Ammon's horn (tissue), 1 donor: ENCODE measurements at regions not wholly inside any gene's neighbourhood (a gene's known extent, or its start where the extent isn't known, plus 50 kb on each side); places are given as distances from the start of the nearest gene placed in this dataset.
A peak's percentile ranks its signal among the peaks of the same experiment; 100 is the strongest.
"Not testable (repeated sequence)": the region's sequence is repeated elsewhere in the genome, so short reads cannot be mapped to it uniquely, and the experiment has no call there.

ENCODE experiments used
- DNase-seq: peaks from one replicate; pipeline ENCODE4 v3.0.0-alpha.2; 2016; ENCODE audit warnings: low spot score

DNA sequence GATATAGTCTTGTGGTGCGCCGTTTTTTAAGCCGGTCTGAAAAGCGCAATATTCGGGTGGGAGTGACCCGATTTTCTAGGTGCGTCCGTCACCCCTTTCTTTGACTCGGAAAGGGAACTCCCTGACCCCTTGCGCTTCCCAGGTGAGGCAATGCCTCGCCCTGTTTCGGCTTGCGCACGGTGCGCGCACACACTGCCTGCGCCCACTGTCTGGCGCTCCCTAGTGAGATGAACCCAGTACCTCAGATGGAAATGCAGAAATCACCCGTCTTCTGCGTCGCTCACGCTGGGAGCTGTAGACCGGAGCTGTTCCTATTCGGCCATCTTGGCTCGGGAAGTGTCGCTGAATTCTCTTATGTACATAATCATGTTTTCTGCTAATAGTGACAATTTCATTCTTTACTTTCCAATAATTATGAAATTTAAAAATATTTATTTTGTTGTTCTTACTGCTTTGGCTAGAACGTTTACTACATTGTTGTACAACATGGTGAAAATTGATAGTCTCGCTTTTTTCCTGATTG lies 61.2 kb upstream of the MINDY3 start:
- not testable (repeated sequence) for DNase-seq

DNA sequence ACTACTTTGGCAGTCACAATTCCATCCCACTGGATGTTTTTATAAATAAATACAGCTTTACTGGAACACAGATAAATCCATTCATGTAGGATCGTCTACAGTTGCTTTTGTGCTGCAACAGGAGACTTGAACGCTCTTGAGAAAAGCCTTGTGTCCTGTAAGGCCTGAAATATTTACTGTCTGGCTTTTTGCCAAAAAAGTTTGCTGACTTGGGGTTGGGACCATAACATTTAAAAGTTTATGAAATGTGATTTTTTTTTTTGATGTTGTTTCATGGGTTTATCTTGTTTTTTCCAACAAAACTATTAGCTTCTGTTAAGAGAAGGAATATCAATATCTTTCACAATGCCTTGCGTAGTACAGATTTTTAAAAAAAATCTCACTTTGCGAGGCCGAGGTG lies 71.1 kb upstream of the MINDY3 start:
- no peak for DNase-seq

DNA sequence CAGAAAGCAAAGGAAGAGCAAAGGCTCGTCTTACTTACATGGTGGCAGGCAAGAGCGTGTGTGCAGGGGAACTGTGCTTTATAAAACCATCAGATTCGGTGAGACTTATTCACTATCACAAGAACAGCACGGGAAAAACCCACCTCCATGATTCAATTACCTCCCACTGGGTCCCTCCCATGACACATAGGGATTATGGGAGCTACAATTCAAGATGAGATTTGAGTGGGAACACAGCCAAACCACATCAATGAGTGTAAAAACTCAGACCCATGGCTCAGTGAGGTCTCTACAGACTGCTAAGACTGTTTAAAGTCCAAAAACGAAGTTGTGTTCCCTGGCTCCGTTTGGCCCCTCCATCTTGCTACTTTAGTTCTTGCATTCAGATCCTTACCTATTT lies 79.2 kb upstream of the MINDY3 start:
- not testable (repeated sequence) for DNase-seq

DNA sequence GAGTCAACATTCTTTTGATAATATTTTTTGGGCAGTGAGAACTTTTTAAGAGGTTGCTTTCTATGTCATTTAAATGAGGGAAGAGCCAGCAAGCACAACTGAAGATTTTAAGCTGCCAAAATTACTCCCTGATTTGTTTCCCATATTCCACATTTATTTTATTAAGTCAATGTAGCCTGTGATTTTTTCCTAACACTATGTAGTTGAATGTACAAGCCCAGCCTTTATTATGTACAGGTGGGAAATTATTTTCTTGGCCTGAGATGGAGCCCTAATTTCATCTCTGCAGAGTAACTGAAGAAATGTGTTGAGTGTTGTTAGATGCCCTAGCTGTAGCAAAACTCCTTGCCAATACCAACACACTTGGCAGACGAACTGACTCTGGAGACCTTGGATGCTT lies 83.1 kb upstream of the MINDY3 start:
- no peak for DNase-seq

DNA sequence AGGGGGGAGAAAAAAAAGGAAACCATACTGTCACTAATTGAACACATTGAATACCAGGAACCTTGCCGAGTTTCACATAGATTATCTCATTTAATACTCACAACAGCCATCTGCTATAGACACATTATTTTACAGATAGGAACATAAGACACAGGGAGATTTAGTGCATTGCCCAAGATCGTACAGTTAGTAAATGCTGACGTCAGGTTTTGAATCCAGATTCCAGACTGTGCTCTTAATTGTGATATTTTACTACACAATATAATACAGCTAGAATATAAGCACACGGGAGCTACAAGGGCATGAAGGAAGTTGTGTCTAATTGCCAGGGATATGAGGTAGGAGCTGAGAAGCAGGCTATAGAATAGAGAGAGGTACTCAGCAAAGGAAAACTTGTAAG lies 93.9 kb upstream of the MINDY3 start:
- DNase-seq = no peak

DNA sequence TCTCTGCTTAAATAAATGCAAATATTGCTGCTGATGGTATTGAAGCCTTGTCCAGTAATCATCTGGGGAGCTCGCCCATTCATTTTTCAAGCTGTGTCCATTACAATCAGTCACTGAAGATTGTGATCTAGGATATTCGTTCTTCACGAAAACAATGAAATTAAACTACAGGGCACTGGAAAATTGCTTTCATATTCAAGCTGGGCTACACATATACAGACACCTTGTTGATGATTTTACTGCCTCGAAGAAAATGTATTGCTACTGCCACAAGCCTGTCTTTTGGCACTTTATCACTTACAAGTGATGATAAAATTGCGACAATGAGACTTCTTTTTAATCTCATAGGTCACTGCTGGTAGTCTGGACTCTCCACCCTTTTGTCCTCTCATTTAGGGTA lies 100.0 kb upstream of the MINDY3 start:
- no peak for DNase-seq

DNA sequence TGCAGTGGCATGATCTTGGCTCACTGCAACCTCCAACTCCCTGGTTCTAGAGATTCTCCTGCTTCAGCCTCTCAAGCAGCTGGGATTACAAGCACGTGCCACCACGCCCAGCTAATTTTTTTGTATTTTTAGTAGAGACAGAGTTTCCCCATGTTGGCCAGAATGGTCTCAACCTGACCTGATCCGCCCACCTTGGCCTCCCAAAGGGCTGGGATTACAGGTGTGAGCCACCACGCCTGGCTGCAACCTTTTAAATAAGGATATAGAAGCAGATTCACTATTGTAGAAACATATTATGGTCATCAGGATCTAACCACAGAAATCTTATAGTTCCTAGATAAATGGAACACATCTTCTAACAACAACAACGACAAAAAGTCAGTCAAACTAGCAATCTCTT lies 112.4 kb upstream of the MINDY3 start:
- not testable (repeated sequence) for DNase-seq

DNA sequence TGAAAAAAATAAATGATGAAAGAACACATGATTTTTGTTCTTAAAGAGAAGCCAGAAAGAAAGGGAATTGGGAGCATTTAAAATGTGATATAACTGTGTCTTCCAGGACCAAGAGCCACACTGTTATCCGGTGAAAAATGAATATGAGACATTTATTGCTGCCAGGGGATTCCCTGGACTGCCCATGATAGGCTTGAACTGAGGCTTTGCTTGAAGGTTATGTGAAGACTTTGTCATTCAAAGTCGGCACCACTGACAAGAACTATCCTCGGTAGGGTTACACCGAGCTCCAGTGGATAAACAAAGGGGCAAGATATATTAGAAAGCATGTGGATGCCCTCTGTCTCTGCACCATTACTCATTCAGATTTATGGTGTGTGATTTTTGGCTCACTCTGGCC lies 125.4 kb upstream of the MINDY3 start:
- DNase-seq = no peak

DNA sequence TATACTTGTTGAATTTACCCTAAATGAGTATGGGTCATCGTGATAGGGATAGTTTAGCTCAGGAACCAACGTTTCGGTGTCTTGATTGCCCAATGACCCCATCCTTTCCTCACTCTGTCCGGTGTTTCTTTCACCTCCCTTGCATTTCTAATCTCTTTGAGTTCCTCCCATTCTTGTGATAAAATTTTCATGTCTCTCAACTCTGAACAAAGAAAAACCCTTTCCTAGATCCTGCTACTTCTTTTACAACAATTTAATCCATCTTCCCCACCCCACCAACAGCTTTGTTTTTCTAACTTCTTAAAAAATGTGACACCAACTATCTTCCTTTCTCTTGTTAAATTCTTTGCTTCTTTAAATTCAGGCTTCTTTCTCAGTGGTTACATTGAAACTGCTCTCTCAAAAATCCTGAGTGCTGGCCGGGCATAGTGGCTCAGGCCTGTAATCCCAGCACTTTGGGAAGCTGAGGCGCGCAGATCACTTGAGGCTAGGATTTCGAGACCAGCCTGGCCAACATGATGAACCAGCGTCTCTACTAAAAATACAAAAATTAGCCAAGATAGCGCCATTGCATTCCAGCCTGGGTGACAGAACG lies 130.3 kb upstream of the MINDY3 start:
- no peak for DNase-seq

DNA sequence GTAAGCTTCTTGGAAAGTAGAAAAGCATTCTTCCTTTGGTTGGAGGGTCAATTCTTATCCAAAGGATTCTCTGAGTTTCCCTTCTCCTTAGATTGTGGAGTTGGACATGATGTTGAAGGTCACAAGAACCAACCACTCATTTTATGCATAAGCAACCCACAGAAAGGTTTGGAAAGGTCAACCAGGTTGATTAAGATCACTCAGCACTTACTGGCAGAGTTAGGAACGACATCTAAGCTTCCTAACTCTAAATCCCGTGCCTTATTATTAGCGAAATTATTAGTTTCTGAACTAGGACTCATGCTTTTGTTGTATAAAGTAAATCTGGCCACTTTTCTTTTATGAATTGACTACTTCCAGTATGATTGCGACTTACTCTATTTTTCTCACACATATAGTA lies 137.0 kb upstream of the MINDY3 start:
- DNase-seq = no peak

DNA sequence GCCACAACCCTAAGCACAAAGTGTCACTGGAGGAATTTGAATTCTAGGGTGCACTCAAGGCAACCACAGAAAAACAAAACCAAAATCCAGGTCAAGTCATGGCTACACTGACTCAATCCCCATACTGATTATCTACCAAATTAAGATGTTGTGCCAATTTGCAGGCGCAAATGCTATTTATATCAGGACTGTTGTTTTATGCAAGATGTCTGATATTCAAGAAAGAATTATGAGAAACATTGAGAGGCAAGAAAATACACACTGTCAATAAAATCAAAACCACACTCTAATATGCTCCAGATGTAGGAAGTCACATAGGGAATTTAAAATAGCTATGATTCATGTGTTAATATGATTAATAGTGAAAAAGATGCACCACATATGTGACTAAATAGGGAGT lies 141.3 kb upstream of the MINDY3 start:
- no peak for DNase-seq

DNA sequence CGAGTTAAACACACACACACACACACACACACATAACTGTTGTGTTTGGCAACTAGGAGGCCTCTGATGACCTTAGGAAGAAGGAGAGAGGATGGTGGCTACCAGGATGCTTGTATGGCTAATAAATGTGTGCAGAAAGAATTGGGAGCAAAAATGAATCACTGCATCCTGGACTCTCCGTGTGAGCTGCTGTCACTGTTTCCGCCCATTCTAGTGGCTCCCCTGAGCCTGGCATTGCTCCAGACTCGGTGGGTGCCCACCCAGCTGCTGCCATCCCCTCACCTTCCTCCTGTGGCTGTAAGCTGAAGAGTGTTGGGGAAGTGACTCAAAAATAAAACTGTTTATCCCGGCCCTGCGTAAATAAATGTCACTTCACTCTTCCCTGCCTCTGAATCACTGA lies 149.5 kb upstream of the MINDY3 start:
- no peak for DNase-seq

DNA sequence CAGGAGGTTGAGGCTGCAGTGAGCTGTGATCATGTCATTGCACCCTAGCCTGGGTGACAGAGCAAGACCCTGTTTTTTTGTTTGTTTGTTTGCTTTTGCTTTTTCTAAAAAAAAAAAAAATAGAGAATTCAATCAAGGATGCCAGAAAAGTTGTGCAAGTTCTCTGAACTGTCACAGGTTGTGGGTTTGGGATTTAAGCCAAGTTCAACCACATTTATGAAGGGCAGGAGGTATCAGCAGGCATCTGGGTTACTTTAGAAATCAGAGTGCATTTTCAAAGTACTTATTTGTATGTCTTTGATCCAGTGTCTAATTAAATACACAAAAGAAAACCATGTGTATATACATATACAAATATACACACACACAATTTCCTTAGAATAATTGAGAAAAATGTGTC lies 151.2 kb upstream of the MINDY3 start:
- no peak for DNase-seq

DNA sequence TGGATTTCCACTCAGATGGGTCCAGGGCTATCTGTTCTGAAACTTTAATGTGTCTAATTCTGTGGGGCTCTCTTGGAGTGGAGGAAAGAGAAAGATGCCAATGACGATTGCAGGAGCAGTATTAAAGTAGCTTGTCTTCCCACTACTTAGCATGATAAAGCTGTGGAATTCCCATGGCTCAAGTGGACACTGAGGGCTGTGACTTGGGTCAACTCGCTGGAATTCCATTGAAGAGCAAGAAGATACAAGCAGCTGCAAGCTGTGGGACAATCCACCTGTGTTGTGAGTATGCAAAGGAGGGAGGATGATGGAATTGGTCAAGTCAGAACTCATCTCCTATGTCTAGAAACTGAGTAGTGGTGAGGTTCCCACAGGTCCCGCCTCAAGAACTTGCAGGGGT lies 154.2 kb upstream of the MINDY3 start:
- DNase-seq = no peak

DNA sequence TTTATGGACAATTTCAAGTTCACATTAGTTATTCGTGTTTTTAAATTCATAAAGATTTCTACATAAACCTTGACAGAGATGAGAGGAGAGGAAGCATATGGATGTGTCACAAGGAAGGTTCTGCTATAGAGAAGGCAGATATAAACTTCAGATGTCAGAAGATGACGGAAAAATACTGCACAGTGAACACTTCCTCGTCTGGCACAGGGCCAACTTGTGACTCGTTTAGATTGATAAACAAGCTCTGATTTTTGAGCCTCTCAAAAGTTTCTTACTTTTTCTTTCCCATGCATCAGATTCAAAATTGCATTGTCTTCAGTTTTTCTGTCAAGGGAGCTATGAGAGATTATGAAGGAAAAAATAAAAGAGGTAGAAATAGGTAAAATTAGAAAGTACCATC lies 156.4 kb upstream of the MINDY3 start:
- DNase-seq = no peak

DNA sequence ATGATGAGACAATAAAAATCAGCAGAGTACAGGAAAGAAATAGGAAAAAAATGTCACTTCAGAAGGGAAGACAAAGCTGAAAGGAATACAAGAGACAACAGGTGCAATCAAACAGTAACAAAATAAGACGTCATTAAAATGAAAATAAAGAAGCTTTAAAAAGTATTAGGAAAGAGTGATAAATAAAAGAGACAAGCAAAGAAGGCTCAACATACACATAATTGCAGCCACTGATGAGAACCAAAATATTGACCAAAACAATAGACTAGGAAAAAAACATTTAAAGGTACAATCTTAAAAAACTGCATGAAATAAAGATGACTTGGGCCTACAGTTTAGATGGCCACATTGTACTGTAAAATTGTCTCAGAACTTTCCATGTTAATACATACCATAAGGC lies 160.5 kb upstream of the MINDY3 start:
- no peak for DNase-seq

DNA sequence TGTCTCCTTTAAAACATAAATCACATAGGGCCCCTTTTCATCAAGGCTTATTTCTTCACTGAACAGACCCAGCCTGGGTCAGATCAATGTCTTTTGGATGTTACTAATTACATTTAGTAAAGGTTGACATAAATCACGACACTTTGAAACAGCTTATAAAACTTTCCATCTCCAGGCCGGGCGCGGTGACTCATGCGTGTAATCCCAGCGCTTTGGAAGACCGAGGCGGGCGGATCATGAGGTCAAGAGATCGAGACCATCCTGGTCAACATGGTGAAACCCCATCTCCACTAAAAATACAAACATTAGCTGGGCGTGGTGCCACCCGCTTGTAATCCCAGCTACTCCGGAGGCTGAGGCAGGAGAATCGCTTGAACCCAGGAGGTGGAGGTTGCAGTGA lies 166.5 kb upstream of the MINDY3 start:
- DNase-seq = not testable (repeated sequence)

DNA sequence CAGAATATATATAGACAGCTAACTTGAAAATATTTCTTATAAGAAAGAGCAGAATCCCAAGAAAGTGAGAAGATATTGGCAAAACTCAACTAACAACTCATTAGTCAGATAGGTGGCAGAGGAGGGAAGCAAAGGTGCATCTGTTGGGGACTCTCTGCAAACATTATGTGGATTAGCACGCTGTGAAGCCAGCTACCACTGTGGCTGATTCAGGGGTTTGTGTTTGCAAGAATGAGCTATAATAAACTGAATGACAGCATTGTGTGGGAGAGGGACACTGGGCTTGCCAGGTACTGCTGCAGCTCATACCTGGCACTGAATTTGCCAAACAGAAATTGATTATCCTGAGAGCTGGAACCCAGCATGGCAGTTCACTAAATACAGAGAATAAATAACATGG lies 170.3 kb upstream of the MINDY3 start:
- DNase-seq = peak; percentile 7

DNA sequence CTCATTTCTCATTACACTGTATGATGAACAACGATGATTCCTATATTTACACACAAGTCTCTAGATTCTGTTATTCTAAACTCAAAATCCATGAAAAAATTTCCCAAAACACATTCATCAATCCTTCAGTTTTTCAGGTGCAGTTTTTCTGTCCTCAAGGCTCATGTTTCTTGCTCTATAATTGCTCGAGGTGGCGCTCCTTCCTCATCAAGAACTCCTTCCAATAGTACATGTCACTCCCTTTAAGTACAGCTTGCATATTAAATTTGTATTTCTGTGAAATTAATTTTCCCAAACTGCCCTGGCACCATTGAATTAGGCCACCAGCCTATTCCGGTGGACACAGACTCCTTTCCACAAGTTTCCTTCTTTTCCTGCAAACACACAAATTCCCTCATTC lies 188.7 kb upstream of the MINDY3 start:
- no peak for DNase-seq

DNA sequence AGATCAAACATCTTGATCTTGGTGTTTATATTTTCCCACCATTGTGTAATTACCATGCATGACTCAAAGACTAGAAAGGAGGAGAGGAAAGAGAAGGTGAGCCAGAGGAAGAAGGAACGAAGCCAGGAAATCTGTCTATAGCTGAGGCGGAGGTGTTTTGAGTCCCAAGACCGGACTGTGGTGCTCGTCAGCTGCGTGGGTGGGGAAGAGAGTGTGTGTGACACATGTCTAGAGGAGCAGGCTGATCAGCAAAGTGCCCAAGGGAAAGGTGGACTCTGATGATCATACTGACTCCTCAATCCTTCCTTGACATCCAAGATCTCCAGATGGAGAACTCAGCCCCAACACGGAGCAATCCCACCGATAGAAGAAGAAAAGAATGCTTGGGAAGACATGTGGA lies 189.5 kb upstream of the MINDY3 start:
- no peak for DNase-seq

DNA sequence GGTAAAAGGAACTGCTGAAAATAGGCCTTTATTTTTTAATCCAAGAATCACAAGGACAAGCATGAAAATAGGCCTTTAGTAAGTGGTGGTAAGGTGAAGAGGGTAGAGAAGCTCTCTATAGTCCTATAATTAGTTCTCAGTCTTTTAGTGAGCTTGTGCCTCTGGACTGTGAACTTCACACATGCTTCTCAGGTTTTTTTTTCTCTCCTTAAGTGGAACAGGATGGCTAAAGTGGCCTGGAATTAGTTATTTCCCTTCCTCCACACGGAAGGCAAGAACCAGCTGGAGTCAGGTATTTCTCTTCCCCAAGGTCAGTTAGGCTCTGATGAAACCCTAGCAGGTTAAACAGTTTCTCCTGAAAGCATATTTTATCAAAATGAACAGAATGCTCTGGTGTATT lies 203.0 kb upstream of the MINDY3 start:
- no peak for DNase-seq

DNA sequence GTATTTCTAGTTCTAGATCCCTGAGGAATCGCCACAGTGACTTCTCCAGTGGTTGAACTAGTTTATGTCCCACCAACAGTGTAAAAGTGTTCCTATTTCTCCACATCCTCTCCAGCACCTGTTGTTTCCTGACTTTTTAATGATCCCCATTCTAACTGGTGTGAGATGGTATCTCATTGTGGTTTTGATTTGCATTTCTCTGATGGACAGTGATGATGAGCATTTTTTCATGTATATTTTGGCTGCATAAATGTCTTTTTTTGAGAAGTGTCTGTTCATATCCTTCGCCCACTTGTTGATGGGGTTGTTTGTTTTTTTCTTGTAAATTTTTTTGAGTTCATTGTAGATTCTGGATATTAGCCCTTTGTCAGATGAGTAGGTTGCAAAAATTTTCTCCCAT lies 223.2 kb upstream of the MINDY3 start:
- not testable (repeated sequence) for DNase-seq

DNA sequence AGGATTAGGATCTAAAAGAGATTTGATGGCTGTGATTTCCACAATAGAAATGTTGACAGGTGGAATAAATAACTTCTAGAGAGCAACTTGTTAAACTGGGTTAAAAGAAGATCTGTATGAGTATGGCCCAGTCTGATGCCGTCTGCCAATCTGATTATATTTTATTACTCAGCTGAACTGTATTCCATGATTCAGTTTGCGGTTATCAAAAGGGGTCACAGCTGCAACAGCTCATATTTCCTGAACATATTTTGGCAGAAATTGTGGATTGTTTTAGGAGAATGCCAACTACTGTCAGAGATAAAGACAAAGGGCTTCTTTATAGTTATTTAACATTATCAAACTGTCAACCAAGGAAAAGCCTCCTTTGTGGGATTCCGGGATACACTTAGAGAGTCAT lies 244.8 kb upstream of the MINDY3 start:
- DNase-seq = no peak

DNA sequence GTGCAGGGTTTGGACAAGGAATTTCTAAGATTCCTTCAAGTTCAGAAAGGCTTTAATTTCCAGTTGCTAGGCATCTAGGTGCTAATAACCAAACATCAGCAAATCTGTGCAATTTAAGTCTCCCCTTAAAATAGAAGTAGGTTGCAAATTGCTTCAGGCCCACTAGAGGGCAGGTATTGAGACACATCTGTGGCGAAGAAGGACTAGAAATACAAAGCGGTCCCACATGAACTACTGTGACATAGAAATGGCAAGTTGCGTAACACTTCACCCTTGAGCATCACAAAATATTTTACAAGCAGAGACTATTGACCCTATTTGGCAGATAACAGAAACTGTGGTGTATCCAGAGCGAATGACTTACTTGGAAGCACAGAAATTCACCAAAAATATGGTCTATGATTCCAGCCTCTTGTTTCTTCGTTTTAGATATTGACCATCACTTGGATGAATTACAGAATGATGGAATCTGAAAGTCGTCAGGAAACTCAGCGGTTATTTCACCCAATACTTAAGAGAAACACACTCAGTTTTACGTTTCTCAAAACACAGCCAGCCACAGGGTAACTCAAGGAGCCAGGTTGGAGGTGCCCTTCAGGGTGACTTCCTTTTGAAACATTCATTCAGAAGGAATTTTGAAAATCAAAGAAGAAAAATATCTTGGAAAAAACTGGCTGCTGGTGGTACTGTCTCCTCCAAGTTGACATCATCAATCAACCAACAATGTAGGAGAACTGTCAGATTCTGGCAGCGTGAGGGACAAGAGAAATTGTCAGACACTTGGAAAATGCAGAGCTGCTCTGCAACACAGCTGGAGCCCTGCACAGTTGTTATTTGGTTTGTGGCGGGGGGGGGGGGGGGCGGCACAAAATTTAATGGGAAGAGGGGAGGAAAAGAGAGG lies 256.3 kb upstream of the MINDY3 start:
- DNase-seq = no peak
